NAMALWA (cell line): ENCODE measurements at regions not wholly inside any gene's neighbourhood (a gene's known extent, or its start where the extent isn't known, plus 50 kb on each side); places are given as distances from the start of the nearest gene placed in this dataset.

Experiments used
- DNase-seq: peaks from one replicate; pipeline ENCODE4 v3.0.0-alpha.2; 2015; ENCODE audit warnings: low spot score

- DNase-seq: no peak
Observed at GRCh38 chr5:104733063-104733669, 1170.6 kb upstream of the NUDT12 start.

GRCh38 chr5:104731331-104731730 is 1168.7 kb upstream of the NUDT12 start:
- DNase-seq: no peak

GRCh38 chr5:104708027-104708426 is 1145.4 kb upstream of the NUDT12 start:
- DNase-seq: no peak

- DNase-seq: no peak
Observed at GRCh38 chr5:104706600-104706999, 1144.0 kb upstream of the NUDT12 start.

GRCh38 chr5:104702212-104702611 is 1139.6 kb upstream of the NUDT12 start:
- no peak for DNase-seq

- no peak for DNase-seq
Observed at GRCh38 chr5:104699438-104699837, 1136.8 kb upstream of the NUDT12 start.

GRCh38 chr5:104661256-104661655 is 1098.7 kb upstream of the NUDT12 start:
- DNase-seq: no peak

GRCh38 chr5:104659497-104659896 is 1096.9 kb upstream of the NUDT12 start:
- DNase-seq: no peak

- no peak for DNase-seq
Observed at GRCh38 chr5:104652271-104652861, 1089.8 kb upstream of the NUDT12 start.

GRCh38 chr5:104650313-104651055 is 1087.9 kb upstream of the NUDT12 start:
- DNase-seq: no peak

GRCh38 chr5:104646416-104646815 is 1083.8 kb upstream of the NUDT12 start:
- DNase-seq: no peak

- no peak for DNase-seq
Observed at GRCh38 chr5:104643320-104643719, 1080.7 kb upstream of the NUDT12 start.

- no peak for DNase-seq
Observed at GRCh38 chr5:104635227-104635626, 1072.6 kb upstream of the NUDT12 start.

GRCh38 chr5:104628911-104629310 is 1066.3 kb upstream of the NUDT12 start:
- no peak for DNase-seq

GRCh38 chr5:104626122-104626521 is 1063.5 kb upstream of the NUDT12 start:
- DNase-seq: no peak

- DNase-seq: no peak
Observed at GRCh38 chr5:104612005-104612404, 1049.4 kb upstream of the NUDT12 start.

GRCh38 chr5:104611135-104611767 is 1048.7 kb upstream of the NUDT12 start:
- DNase-seq: no peak

- DNase-seq: no peak
Observed at GRCh38 chr5:104606258-104606829, 1043.8 kb upstream of the NUDT12 start.

- DNase-seq: no peak
Observed at GRCh38 chr5:104599726-104600125, 1037.1 kb upstream of the NUDT12 start.

GRCh38 chr5:104598285-104598684 is 1035.7 kb upstream of the NUDT12 start:
- no peak for DNase-seq

GRCh38 chr5:104594850-104595249 is 1032.3 kb upstream of the NUDT12 start:
- DNase-seq: no peak

GRCh38 chr5:104576677-104577076 is 1014.1 kb upstream of the NUDT12 start:
- DNase-seq: no peak
